Stimulated activated naive B cell treated with anti-CD40 and anti-IgM and Interleukin-4, amounts not matched to agents 10 μg/mL and 1 μg/mL and 100 μg/mL, for 72 hours (primary cell): ENCODE measurements at regions not wholly inside any gene's neighbourhood (a gene's known extent, or its start where the extent isn't known, plus 50 kb on each side); places are given as distances from the start of the nearest gene placed in this dataset.

ENCODE experiments used
- ATAC-seq, 2 donors: fragments of 150-1000 bp; cut with Tn5 transposase; replicated peaks; 2 replicates each; pipeline ENCODE4 v1.10.0; 2021; ENCODE audit warnings: moderate library complexity in 1 of 2
- DNase-seq: peaks from one replicate; pipeline ENCODE4 v3.0.0; 2021
- H3K27ac Mint-ChIP-seq: one replicate; pipeline ENCODE4 v1.8.0; 2022; ENCODE audit warnings: mild to moderate bottlenecking, mixed read lengths
- H3K27me3 Mint-ChIP-seq, 2 donors: one replicate each; pipeline ENCODE4 v1.8.0; 2022; ENCODE audit warnings: mixed read lengths in 2 of 2
- H3K36me3 Mint-ChIP-seq, 2 donors: one replicate each; pipeline ENCODE4 v1.8.0; 2022; ENCODE audit warnings: mixed read lengths in 2 of 2, mild to moderate bottlenecking in 1 of 2
- H3K4me1 Mint-ChIP-seq, 2 donors: one replicate each; pipeline ENCODE4 v1.8.0; 2022; ENCODE audit warnings: mixed read lengths in 2 of 2, mild to moderate bottlenecking in 1 of 2
- H3K4me3 Mint-ChIP-seq, 2 donors: one replicate each; pipeline ENCODE4 v1.8.0; 2022; ENCODE audit warnings: mild to moderate bottlenecking in 2 of 2, mixed read lengths in 2 of 2, moderate library complexity in 1 of 2
- H3K9me3 Mint-ChIP-seq, 2 donors: one replicate each; pipeline ENCODE4 v1.8.0; 2022; ENCODE audit warnings: mixed read lengths in 2 of 2, mild to moderate bottlenecking in 1 of 2

DNA sequence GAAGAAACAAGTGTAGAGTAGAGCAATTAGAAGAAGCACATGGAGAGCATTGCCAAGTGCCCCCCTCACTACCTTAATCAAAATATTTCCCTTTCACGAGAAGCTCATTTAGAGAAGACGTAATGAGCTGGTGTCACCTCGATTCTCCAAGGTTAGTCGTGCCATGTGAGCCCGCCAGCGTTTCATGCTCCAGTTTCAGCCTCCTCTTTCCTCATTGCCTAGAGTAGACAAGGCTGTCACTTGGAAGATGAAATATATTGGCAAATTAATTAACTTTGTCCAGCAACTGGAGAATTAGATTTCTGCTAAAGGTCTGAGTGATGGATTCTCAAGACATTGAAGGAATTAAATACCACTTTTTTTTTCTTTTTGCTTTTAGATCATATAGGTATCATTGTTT, 399.6 kb downstream of the TUSC7 start:
- no peaks in the 10 kb centered on the region for H3K9me3 Mint-ChIP-seq
- H3K27ac Mint-ChIP-seq = no peak overlapping the region
- H3K27me3 Mint-ChIP-seq = no peaks in the 10 kb centered on the region
- DNase-seq (no peak), ATAC-seq (no peak)
- H3K4me3 Mint-ChIP-seq = no peak overlapping the region
- H3K36me3 Mint-ChIP-seq = no peaks in the 10 kb centered on the region
- H3K4me1 Mint-ChIP-seq = no peaks in the 10 kb centered on the region

DNA sequence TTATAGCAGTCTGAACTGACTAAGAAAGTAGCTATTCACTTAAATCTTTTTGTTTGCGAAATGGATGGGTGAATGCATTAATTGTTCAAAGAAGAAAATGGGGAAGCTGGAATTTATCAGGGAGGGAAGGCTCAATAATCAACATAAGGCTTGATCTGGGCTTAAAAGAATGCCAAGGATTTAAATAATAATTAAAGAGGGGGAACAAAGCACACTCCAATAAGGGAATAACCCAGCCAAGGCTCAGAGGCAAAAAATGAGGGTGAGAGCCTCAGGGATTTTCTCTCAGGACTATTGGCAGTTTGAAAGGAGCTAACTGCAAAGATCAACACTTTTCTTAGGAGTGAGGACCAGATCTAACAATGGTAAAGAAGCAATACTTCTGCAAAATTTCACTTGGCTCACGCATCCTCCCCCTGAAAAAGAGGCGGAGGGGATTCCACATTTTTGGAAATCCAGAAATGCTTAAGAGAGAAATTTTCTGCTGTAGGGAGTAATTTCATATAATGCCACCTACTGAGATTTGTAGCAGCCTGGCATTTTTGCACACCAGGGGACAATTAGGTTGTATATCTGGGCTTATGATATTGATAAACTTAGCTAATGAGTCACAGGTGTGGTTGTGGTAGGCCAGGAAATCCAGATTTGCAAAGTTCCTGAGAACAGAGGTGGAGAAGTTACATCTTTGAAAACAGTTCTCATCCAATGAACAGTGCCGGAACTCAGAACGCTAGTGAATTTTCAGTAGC, 405.1 kb downstream of the TUSC7 start:
- Mint-ChIP-seq H3K27ac (no peak overlapping the region), H3K9me3 (no peaks in the 10 kb centered on the region), H3K36me3 (no peaks in the 10 kb centered on the region), H3K4me1 (no peaks in the 10 kb centered on the region), H3K27me3 (no peaks in the 10 kb centered on the region), H3K4me3 (no peak overlapping the region)
- ATAC-seq (no peak), DNase-seq (no peak)

DNA sequence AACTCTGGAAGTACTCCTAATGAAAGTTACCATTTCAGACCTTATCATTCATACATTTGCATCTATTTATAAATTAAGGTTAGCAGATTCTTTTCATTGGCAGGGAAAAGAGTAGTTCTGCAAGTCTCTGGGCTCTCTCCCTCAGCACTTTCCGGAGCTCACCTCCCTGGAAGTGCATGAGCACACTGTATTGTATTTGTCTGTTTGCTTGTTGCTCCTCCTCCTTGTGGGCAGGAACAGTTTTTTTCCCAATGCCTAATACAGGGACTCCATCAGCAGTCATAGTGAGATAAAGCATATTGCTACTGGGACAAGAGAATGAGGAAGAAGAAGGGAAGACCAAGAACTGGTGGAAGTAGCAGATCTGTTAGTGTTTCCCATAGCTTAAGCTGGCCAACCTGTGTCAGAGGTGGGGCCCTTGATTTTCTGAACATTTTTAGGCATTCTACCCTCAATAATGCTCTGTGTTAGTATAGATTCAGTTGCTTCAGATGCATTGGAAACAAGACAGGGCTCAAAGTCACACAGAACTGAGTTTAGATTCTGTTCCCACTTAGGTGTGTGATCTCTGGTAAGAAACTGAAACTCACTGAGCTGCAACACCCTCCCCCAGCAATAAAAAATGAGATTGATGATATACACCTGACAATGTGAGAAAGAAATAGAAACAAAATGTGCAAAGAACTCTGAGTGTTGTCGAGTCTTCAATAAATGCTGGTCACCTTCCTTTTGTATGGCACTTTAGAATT, 407.8 kb downstream of the TUSC7 start:
- no peaks in the 10 kb centered on the region for H3K27me3 Mint-ChIP-seq
- no peaks in the 10 kb centered on the region for H3K36me3 Mint-ChIP-seq
- DNase-seq (no peak), ATAC-seq (no peak)
- H3K4me3 Mint-ChIP-seq = no peak overlapping the region
- no peaks in the 10 kb centered on the region for H3K4me1 Mint-ChIP-seq
- no peak overlapping the region for H3K27ac Mint-ChIP-seq
- H3K9me3 Mint-ChIP-seq = no peaks in the 10 kb centered on the region

DNA sequence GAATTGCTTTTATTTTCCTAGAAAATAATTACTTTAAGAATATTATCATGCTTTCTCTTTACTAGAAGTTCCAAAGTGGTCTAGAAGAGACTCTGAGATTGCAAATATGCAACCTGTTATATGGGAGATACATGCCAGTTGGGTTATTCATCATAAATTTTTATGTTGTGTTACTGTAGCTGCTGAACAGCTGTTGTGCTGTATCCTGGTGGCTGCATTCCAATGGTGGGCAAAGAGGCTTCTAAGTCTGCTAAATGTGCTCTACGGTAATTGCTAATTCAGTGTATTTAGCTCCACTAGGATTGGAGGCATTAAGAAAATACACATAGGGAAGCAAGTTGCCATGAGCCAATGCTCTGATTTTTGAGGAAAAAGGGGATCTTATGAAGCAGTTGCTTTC, 409.0 kb downstream of the TUSC7 start:
- no peak for ATAC-seq
- no peaks in the 10 kb centered on the region for H3K27me3 Mint-ChIP-seq
- no peak overlapping the region for H3K4me3 Mint-ChIP-seq
- H3K27ac Mint-ChIP-seq = no peak overlapping the region
- H3K36me3 Mint-ChIP-seq = no peaks in the 10 kb centered on the region
- no peaks in the 10 kb centered on the region for H3K9me3 Mint-ChIP-seq
- no peaks in the 10 kb centered on the region for H3K4me1 Mint-ChIP-seq
- DNase-seq = no peak

DNA sequence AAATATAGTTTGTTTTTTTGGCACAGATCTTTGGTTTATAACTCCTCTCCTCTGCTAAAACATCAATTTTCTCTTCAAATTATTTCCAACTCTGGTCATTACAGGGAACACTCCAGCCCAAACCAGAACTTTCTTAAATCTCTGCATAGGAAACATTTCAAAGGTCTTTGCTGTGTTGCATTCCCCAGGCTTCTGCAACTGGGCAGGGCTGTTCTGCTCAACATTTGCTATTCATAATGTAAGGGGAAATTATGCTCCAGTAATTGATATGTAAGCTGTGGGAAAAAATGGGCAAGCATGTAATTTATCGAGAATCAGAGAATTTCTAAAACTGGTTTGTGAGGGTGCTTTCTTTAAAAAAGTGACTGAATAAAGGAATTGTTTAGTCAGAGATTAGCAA, 410.4 kb downstream of the TUSC7 start:
- Mint-ChIP-seq H3K4me3 (no peak overlapping the region), H3K9me3 (no peaks in the 10 kb centered on the region), H3K36me3 (no peaks in the 10 kb centered on the region), H3K27me3 (no peaks in the 10 kb centered on the region), H3K27ac (no peak overlapping the region), H3K4me1 (no peaks in the 10 kb centered on the region)
- DNase-seq (no peak), ATAC-seq (no peak)

DNA sequence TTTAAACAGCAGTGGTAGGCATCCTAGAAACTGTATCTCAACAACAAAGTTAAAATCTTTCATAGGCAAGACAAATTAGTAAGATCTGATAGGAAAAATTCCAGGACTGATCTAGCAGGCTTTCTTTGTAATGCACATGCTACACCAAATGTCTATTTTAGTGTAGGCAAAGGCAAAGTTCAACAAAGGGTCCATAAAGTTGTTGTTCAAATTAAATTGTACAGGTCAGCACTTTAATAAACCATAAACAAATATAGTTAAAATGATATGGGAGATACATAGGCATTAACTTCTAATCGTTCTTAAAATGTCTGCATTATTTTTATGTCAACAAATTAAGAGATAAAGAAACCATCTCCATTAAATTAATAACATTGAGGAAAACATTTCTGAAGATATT, 413.0 kb downstream of the TUSC7 start:
- Mint-ChIP-seq H3K4me1 (no peaks in the 10 kb centered on the region), H3K4me3 (no peak overlapping the region), H3K27ac (no peak overlapping the region), H3K9me3 (no peaks in the 10 kb centered on the region), H3K27me3 (no peaks in the 10 kb centered on the region), H3K36me3 (no peaks in the 10 kb centered on the region)
- DNase-seq = no peak
- no peak for ATAC-seq

DNA sequence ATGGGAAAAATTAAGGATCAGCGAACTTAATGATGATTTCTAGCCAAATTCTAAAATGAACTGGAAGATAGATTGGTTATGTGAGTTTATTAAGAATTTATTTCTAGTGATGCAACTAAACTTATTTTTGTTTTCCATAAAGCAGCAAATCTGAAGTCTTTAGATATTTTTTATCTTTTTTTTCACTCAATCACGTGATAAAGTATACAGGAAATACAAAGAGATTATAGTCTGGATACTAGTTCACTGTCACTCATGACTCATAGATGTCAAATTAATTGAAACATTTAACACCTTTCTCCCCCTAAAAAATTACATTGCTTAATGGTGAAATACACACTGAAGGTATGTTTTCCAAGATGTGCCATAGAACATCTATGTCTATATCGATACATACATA, 416.9 kb downstream of the TUSC7 start:
- no peaks in the 10 kb centered on the region for H3K36me3 Mint-ChIP-seq
- no peaks in the 10 kb centered on the region for H3K4me1 Mint-ChIP-seq
- H3K9me3 Mint-ChIP-seq = no peaks in the 10 kb centered on the region
- no peaks in the 10 kb centered on the region for H3K27me3 Mint-ChIP-seq
- H3K27ac Mint-ChIP-seq = no peak overlapping the region
- H3K4me3 Mint-ChIP-seq = no peak overlapping the region
- DNase-seq = no peak
- no peak for ATAC-seq

DNA sequence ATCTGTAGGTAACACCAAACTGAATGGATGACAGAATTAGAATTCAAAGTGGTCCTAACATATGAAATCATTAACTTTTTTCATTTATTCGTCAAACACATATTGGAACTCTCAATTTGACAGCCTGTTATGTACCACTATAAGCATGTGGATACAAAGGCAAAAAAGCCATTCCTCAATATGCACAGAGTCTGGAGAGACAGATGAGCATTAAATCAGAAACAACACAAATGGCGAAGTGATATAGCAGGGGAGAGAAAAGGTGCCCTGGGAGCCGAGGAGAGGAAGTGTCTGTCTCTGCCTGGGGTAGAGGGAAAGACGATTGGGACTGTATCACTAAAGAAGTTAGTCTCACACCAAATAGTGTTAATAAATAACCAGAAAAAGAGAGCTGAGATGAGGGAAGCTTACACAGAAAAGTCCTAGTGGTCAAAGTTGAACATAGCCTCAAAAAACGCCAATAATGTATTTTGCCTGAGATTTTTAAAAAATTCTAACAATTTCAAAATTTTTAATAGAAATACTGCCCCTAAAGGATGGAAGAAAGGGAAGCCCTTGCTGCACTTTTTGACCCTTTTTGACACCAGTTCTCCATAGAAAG, 417.5 kb downstream of the TUSC7 start:
- no peaks in the 10 kb centered on the region for H3K4me1 Mint-ChIP-seq
- ATAC-seq = no peak
- H3K9me3 Mint-ChIP-seq = no peaks in the 10 kb centered on the region
- DNase-seq = no peak
- no peaks in the 10 kb centered on the region for H3K36me3 Mint-ChIP-seq
- H3K27me3 Mint-ChIP-seq = no peaks in the 10 kb centered on the region
- H3K4me3 Mint-ChIP-seq = no peak overlapping the region
- H3K27ac Mint-ChIP-seq = no peak overlapping the region

DNA sequence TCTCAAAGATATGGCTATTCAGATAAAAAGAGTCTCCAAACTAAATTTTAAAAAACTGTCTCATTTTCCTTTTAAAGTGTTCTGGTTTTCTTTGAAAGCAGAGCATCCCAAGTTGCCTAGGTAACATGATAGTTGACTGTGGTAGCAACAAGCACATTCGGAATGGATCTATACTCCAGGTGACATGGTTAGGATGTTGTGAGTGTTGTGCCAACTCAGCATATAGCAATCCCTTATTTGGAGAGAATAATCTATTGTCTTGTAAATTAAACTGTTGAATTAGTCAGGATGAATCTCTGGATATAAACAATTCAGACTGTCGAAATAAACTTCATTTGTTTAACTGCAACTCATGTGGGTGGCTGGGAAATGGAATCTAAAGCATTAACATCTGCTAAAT, 418.6 kb downstream of the TUSC7 start:
- Mint-ChIP-seq H3K4me1 (no peaks in the 10 kb centered on the region), H3K36me3 (no peaks in the 10 kb centered on the region), H3K27me3 (no peaks in the 10 kb centered on the region), H3K4me3 (no peak overlapping the region), H3K27ac (no peak overlapping the region), H3K9me3 (no peaks in the 10 kb centered on the region)
- ATAC-seq (no peak), DNase-seq (no peak)

DNA sequence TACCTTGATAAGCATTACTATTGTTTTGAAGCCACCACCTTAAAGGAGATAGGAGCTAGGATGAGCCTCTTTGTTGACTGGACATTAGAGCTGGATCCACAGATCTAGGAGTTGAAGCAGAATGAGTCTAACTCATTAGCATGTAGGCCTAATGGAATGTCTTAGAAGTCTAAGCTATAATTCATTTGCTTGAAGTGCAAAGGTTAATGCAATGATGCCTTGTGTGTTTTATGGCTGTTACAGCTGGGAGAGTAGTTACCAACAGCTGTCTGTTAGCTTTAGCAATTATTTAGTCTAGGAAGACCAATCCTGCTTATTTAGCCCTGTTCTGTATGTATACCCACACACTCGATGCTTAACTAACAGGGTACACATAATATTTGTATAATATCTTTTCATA, 419.3 kb downstream of the TUSC7 start:
- no peaks in the 10 kb centered on the region for H3K36me3 Mint-ChIP-seq
- H3K4me3 Mint-ChIP-seq = no peak overlapping the region
- H3K27me3 Mint-ChIP-seq = no peaks in the 10 kb centered on the region
- ATAC-seq = no peak
- H3K9me3 Mint-ChIP-seq = no peaks in the 10 kb centered on the region
- DNase-seq = no peak
- no peak overlapping the region for H3K27ac Mint-ChIP-seq
- no peaks in the 10 kb centered on the region for H3K4me1 Mint-ChIP-seq

DNA sequence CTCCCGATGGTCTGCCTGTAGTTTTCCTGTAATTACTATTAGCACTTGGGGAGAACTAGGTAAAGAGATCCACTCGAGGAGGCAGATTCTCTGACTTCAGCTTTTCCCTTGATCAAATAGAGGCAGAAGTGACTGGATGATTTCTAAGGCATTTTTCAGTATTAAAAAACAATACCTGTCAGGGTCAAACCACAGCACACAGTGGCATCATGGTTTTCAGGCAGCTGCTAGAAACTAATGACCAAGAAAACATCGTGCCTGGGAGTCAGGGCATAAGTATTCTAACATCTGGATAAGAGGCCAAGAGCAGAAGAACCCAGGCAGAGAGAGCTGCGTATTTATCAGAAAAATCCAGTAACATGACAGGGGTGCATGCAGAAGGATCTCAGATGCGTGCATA, 419.9 kb downstream of the TUSC7 start:
- DNase-seq (no peak), ATAC-seq (no peak)
- Mint-ChIP-seq H3K27ac (no peak overlapping the region), H3K27me3 (no peaks in the 10 kb centered on the region), H3K9me3 (no peaks in the 10 kb centered on the region), H3K4me3 (no peak overlapping the region), H3K4me1 (no peaks in the 10 kb centered on the region), H3K36me3 (no peaks in the 10 kb centered on the region)

DNA sequence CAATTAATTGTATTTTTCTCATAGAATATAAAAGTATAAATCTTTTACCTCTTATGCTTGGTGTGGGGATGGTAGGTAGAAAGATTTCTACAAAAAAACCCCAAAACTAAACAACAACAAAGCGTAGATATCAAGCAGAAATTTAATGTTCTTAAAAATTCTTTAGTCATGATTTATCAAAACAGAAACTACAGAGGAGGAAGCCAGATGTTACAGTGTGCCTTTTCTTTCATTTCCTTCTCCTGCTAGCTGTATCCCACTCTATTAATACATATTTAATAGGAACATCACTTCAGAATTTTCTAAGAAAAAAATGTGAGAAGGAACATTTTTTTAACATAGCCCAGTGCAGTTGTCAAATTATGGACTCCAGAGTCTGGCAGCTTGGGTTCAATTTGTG, 420.6 kb downstream of the TUSC7 start:
- Mint-ChIP-seq H3K36me3 (no peaks in the 10 kb centered on the region), H3K27me3 (no peaks in the 10 kb centered on the region), H3K4me3 (no peak overlapping the region), H3K27ac (no peak overlapping the region), H3K9me3 (no peaks in the 10 kb centered on the region), H3K4me1 (no peaks in the 10 kb centered on the region)
- no peak for ATAC-seq
- DNase-seq = no peak

DNA sequence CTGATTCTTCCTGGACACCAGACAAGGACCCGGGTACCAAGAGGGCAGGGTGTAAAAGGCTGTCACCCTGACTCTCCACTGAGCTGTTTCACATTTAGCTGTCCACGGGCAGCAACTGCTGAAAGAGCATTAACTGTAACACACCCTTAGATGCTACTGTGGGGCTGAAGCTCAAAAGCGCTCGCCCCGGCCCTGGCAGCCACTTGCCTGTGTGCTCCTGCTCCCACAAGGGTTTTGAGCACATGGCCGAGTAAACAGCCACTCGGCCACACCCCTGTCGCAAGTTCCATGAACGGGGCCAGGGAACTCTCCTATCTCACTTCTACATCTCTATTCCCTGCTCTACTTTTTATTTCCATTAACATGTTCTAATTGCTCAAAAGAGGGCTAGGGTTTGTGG, 421.7 kb downstream of the TUSC7 start:
- Mint-ChIP-seq H3K4me1 (no peaks in the 10 kb centered on the region), H3K27ac (no peak overlapping the region), H3K9me3 (no peaks in the 10 kb centered on the region), H3K36me3 (no peaks in the 10 kb centered on the region), H3K27me3 (no peaks in the 10 kb centered on the region), H3K4me3 (no peak overlapping the region)
- ATAC-seq (no peak), DNase-seq (no peak)

DNA sequence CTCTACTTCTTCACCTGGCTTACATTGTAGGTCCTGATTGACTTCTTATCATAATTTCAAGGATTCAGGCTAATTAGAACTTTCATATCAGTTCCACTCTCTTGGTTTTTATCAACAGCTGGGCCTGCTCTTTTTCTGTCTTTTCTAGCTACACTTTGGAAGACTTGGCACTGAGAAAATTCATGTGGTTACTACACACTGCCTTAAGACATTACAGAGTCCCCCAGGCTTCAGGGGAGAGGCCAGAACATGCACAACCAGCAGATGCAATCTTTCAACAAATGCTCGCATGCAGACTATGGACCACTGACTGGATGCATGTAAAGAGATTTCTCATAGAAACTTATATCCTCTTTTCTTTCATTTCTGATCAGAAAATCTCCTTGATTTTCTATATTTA, 423.5 kb downstream of the TUSC7 start:
- no peak for ATAC-seq
- DNase-seq = no peak
- H3K27ac Mint-ChIP-seq = no peak overlapping the region
- H3K4me1 Mint-ChIP-seq = no peaks in the 10 kb centered on the region
- no peaks in the 10 kb centered on the region for H3K27me3 Mint-ChIP-seq
- no peak overlapping the region for H3K4me3 Mint-ChIP-seq
- no peaks in the 10 kb centered on the region for H3K9me3 Mint-ChIP-seq
- H3K36me3 Mint-ChIP-seq = no peaks in the 10 kb centered on the region

DNA sequence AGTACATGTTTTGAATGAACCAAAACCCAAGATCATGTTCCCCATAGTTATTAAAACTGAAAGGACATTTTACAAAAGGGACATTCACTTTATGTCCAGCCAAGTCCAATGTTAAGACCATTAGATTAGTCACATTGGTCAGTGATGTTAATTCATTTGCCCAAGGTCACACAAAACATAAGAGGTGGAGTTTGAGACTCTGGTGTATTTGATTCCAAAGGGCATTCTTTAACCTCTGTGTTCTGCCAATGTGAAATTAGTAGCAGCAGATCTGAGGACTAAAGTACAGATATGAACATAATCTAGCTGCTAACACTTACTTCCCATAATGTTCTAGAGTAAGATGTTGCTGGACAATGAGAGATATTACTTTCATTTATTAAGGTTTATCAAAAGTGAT, 425.6 kb downstream of the TUSC7 start:
- Mint-ChIP-seq H3K27ac (no peak overlapping the region), H3K9me3 (no peaks in the 10 kb centered on the region), H3K36me3 (peaks cover 0 to 2% of the 10 kb centered on the region in 2 donors), H3K27me3 (no peaks in the 10 kb centered on the region), H3K4me3 (no peak overlapping the region), H3K4me1 (no peaks in the 10 kb centered on the region)
- no peak for DNase-seq
- ATAC-seq = no peak
